ENCODE measurements at regions not wholly inside any gene's neighbourhood (a gene's known extent, or its start where the extent isn't known, plus 50 kb on each side); places are given as distances from the start of the nearest gene placed in this dataset.

DNA sequence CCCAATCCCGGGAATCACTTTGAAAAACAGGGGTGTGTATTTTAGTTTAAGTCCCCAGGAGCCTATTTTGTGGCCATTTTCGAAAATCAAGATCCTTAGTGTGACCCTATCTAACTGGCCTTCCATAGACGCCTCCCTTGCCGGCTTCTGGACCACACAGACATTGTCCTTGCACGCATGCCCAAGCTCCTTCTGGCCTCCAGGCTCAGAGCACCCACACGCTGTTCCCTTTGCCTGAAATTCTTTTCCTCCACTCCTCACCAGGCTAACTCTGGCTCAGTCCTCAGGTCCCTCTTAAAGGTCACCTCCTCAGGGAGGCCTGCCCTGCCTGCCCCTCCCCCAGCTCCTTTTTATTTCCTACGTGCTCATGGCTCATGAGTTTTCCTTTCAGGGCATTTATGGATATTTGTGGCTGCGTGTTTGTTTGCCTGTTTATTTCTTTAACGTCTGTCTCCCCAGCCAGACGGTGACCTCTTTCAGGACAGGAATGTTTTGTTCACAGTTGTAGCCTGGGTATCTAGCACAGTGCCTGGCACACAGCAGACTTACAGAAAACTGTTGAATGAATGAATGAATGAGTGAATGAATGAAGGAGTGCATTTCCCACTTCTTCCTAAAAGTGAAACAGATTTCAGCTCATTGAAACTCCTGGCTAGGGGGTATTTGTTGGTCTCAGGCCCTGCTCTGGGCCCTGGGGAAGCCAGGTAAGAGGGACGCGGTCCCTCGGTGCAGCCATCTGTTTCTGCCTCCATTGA, 79.1 kb upstream of the IER5L start:
- Histone ChIP-seq H3K27ac (no peak overlapping the region), H3K36me3 (ENCODE audit: insufficient read depth, low read length) (no peaks in the 10 kb centered on the region), H3K9me3 (ENCODE audit: low read depth, low read length) (no peaks in the 10 kb centered on the region), H3K4me3 (no peak overlapping the region), H3K9ac (ENCODE audit: insufficient read length) (no peak overlapping the region)
- TF ChIP-seq EZH2 (IDR thresholded peaks at IDR 0.05): no peak
- TF ChIP-seq POLR2AphosphoS5 (IDR thresholded peaks at IDR 0.05; ENCODE audit: borderline replicate concordance, low read depth, low read length): no peak
- no peak for TF ChIP-seq FOXP2 (optimal IDR thresholded peaks at IDR 0.05; ENCODE audit: control extremely low read depth, extremely low read length, insufficient read depth)
- no peak for DNase-seq (ENCODE audit: low read depth, low spot score)

DNA sequence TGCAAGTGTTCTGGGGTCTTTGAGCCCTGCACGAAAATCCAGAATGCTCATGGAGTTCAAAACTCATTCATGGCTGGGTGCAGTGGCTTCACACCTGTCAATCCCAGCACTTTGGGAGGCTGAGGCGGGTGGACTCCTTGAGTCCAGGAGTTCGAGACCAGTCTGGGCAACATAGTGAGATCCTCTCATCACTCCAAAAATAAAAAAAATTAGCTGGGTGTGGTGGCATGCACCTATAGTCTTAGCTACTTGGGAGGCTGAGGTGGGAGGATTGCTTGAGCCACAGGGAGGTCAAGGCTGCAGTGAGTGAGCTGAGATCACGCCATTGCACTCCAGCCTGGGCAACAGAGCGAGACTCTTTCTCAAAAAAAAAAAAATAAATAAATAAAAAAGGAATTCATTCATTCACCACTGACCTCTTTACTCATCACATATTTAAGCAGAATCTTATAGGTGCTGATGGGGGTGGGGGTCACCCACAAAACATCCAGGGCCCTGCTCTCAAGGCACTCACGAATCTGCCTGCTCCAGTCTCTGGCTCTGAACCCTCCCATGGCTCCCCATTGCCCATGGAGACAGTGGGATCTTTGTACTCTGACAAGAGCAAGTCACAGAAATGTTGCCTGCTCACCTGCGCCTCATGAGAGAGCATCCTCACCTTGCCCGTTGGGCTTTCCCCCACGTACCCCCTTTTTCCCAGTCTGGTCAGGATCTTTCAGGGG, 76.7 kb upstream of the IER5L start:
- no peaks in the 10 kb centered on the region for H3K9me3 ChIP-seq (ENCODE audit: low read depth, low read length)
- H3K36me3 ChIP-seq (ENCODE audit: insufficient read depth, low read length): no peaks in the 10 kb centered on the region
- no peak overlapping the region for H3K27ac ChIP-seq
- no peak for DNase-seq (ENCODE audit: low read depth, low spot score)
- TF ChIP-seq EZH2 (IDR thresholded peaks at IDR 0.05) (no peak), FOXP2 (optimal IDR thresholded peaks at IDR 0.05; ENCODE audit: control extremely low read depth, extremely low read length, insufficient read depth) (no peak), POLR2AphosphoS5 (IDR thresholded peaks at IDR 0.05; ENCODE audit: borderline replicate concordance, low read depth, low read length) (no peak)
- H3K4me3 ChIP-seq: no peak overlapping the region
- no peak overlapping the region for H3K9ac ChIP-seq (ENCODE audit: insufficient read length)

DNA sequence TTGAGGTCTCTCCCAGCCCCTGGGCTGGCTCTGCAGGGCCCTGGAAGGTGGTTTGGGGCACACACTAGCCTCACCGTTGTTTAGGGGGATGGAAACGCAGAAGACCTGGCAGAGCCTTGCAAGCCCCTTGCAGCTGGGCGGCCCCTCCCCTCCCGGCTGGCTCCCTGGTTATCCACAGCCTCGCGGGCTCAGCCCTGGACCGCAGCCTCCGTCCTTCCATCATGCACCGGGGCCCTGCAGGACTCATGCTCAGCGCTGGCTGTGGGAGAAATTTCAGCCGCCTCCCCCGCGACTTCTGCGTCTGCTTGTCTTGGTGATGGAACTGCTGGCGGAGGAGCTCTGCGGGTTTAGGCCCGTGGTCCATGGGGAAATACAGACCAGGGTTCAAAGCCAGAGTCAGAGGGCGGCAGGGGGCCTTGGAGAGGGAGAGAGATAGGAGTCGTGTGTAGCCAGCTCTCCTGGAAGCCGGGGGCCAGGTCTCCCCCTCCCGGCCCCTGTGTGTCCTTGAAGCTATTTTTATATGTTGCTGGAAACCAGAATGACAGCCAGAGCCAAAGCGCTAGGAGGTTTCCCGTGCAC, 75.8 kb upstream of the IER5L start:
- H3K27ac ChIP-seq: no peak overlapping the region
- no peak overlapping the region for H3K9ac ChIP-seq (ENCODE audit: insufficient read length)
- no peak for DNase-seq (ENCODE audit: low read depth, low spot score)
- TF ChIP-seq POLR2AphosphoS5 (IDR thresholded peaks at IDR 0.05; ENCODE audit: borderline replicate concordance, low read depth, low read length) (no peak), FOXP2 (optimal IDR thresholded peaks at IDR 0.05; ENCODE audit: control extremely low read depth, extremely low read length, insufficient read depth) (no peak), EZH2 (IDR thresholded peaks at IDR 0.05) (no peak)
- no peaks in the 10 kb centered on the region for H3K36me3 ChIP-seq (ENCODE audit: insufficient read depth, low read length)
- no peaks in the 10 kb centered on the region for H3K9me3 ChIP-seq (ENCODE audit: low read depth, low read length)
- no peak overlapping the region for H3K4me3 ChIP-seq

DNA sequence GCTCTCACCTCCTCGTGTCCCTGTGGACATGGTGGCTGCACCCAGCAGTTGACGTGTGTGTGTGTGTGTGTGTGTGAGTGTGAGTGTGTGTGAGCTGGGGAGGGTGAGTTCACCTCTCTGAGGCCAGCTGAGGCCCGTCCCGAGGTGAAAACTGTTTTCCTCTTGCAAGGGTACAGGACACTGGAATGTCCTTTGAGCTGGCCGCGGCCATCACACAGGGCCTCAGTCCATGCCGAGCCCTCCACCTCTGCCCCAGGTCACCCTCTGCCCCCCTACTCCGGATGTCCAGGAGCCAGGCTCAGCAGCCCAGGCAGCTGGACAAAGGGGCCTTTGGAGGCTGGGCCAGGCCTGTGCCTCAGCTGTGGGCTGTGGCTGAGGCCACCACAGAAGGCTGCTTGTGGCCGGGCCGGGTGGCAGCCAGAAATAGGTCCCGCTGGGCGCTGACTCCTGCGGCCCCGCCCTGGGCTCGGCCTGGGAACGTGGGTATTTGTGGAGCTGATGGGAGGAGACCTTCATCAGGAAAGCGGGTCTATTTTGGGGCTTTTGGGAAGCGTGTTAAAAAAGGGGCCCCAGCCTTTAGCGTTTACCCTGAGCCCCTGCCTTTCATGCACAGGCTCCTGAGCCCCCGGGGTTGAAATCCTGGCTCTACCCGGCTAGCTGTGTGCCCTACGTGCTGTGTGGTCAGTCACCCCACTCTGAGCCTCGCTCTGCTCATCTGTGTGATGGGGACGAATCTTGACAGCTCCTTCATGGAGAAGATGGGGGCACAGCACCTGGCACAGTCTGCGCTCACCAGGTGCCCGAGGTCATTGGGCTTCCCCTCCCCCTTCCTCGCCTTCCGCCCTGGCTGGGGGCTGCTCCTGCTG, 75.1 kb upstream of the IER5L start:
- no peak overlapping the region for H3K9ac ChIP-seq (ENCODE audit: insufficient read length)
- H3K9me3 ChIP-seq (ENCODE audit: low read depth, low read length): no peaks in the 10 kb centered on the region
- no peak overlapping the region for H3K4me3 ChIP-seq
- H3K27ac ChIP-seq: no peak overlapping the region
- TF ChIP-seq EZH2 (IDR thresholded peaks at IDR 0.05) (no peak), POLR2AphosphoS5 (IDR thresholded peaks at IDR 0.05; ENCODE audit: borderline replicate concordance, low read depth, low read length) (no peak), FOXP2 (optimal IDR thresholded peaks at IDR 0.05; ENCODE audit: control extremely low read depth, extremely low read length, insufficient read depth) (no peak)
- DNase-seq (ENCODE audit: low read depth, low spot score): no peak
- no peaks in the 10 kb centered on the region for H3K36me3 ChIP-seq (ENCODE audit: insufficient read depth, low read length)

DNA sequence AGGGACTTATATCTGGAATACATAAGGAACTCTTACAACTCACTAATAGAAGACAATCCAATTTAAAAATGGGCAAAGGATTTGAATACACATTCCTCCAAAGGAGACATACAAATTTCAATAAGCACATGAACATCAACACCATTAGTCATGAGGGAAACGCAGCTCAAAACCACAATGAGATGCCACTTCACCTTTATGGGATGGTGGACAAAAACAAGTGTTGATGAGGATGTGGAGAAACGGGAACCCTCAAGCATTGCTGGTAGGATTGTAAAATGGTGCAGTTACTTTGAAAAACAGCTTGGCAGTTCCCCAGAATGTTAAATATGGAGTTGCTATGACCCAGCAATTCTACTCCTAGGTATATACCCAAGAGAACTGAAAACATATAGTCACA, 72.7 kb upstream of the IER5L start:
- H3K9me3 ChIP-seq (ENCODE audit: low read depth, low read length): no peaks in the 10 kb centered on the region
- no peak overlapping the region for H3K4me3 ChIP-seq
- no peaks in the 10 kb centered on the region for H3K36me3 ChIP-seq (ENCODE audit: insufficient read depth, low read length)
- H3K27ac ChIP-seq: no peak overlapping the region
- no peak overlapping the region for H3K9ac ChIP-seq (ENCODE audit: insufficient read length)
- DNase-seq (ENCODE audit: low read depth, low spot score): no peak
- TF ChIP-seq POLR2AphosphoS5 (IDR thresholded peaks at IDR 0.05; ENCODE audit: borderline replicate concordance, low read depth, low read length) (no peak), FOXP2 (optimal IDR thresholded peaks at IDR 0.05; ENCODE audit: control extremely low read depth, extremely low read length, insufficient read depth) (no peak), EZH2 (IDR thresholded peaks at IDR 0.05) (no peak)

DNA sequence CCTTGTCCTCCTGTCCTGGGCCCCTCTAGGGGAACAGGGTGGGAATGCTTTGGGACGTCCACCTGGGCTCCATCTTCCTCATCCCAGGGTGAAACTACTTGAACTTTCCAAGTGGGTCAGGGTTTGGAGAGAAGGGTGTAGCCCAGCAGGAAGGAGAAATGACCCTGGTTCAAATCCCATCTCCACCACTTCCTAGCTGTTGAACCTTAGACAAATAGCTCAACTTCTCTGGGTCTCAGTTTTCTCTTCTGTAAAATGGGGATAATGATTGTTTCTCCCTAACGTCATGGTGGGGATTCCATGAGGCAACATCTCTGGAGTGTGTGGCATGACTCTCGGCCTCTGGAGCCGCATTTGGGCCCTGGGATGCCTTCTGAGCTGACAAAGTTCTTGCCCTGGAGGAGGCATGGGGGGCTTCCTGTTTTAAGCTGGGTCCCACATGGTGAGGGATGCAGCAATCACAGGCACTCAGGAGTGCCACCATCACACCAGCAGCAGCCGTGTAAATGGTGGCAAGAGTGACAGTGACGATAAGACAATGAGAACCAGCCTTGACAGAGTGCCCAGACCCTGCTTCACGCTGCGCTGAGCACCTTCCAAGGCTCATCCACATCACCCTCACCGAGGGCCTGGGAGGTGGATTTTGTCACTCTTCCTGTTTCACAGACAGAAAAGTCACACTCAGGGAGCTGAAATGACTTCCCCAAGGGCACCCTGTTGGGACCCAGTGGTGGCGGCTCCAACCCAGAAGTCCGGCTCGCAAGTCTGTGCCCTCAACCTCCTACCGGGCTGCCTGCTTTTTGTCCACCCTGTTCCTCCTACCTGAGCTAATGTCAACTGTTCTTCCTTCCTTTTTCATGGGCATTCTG, 69.5 kb upstream of the IER5L start:
- H3K4me3 ChIP-seq: no peak overlapping the region
- no peaks in the 10 kb centered on the region for H3K9me3 ChIP-seq (ENCODE audit: low read depth, low read length)
- TF ChIP-seq FOXP2 (optimal IDR thresholded peaks at IDR 0.05; ENCODE audit: control extremely low read depth, extremely low read length, insufficient read depth) (no peak), POLR2AphosphoS5 (IDR thresholded peaks at IDR 0.05; ENCODE audit: borderline replicate concordance, low read depth, low read length) (no peak), EZH2 (IDR thresholded peaks at IDR 0.05) (no peak)
- no peak overlapping the region for H3K9ac ChIP-seq (ENCODE audit: insufficient read length)
- no peak for DNase-seq (ENCODE audit: low read depth, low spot score)
- no peak overlapping the region for H3K27ac ChIP-seq
- no peaks in the 10 kb centered on the region for H3K36me3 ChIP-seq (ENCODE audit: insufficient read depth, low read length)

DNA sequence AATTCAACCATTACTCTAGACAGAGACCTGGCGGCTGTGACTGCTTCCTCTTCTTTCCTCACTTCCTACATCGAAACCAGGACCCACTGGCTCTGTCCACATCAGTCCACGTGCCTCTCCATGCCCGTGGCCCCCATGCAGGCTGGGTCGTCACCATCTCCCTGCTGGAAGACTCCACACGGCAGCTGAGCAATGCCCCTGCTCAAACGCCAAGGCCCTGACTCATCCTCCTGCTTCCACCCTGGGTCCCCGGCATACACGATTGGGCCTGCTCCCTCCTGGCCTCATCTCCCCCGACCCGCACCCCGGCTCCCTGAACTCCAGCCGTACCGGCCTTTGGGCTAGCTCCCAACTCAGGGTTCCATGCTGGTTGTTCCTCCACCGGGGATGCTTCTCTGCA, 67.2 kb upstream of the IER5L start:
- no peak overlapping the region for H3K27ac ChIP-seq
- no peak for DNase-seq (ENCODE audit: low read depth, low spot score)
- no peaks in the 10 kb centered on the region for H3K9me3 ChIP-seq (ENCODE audit: low read depth, low read length)
- H3K4me3 ChIP-seq: no peak overlapping the region
- TF ChIP-seq POLR2AphosphoS5 (IDR thresholded peaks at IDR 0.05; ENCODE audit: borderline replicate concordance, low read depth, low read length): no peak
- no peak for TF ChIP-seq FOXP2 (optimal IDR thresholded peaks at IDR 0.05; ENCODE audit: control extremely low read depth, extremely low read length, insufficient read depth)
- TF ChIP-seq EZH2 (IDR thresholded peaks at IDR 0.05): no peak
- no peaks in the 10 kb centered on the region for H3K36me3 ChIP-seq (ENCODE audit: insufficient read depth, low read length)
- H3K9ac ChIP-seq (ENCODE audit: insufficient read length): no peak overlapping the region
